ENCODE measurements at regions not wholly inside any gene's neighbourhood (a gene's known extent, or its start where the extent isn't known, plus 50 kb on each side); places are given as distances from the start of the nearest gene placed in this dataset.

GRCh38 chr1:188218289-188218688 lies 1389.5 kb downstream of the PLA2G4A start:
- Histone ChIP-seq H4K20me1 (ENCODE audit: insufficient read depth) (no peaks in the 10 kb centered on the region), H3K4me1 (replicated peaks; ENCODE audit: insufficient read depth) (no peaks in the 10 kb centered on the region), H3K36me3 (ENCODE audit: low read depth) (no peaks in the 10 kb centered on the region), H3K27ac (no peak overlapping the region), H3K9me2 (ENCODE audit: insufficient read depth) (no peaks in the 10 kb centered on the region), H3K4me2 (no peak overlapping the region), H2AFZ (no peak overlapping the region), H3K9me3 (ENCODE audit: insufficient read depth, low read depth) (no peaks in the 10 kb centered on the region), H3K4me3 (no peak overlapping the region), H3K79me2 (ENCODE audit: low read depth) (no peaks in the 10 kb centered on the region), H3F3A (ENCODE audit: insufficient read depth, low read depth) (no peaks in the 10 kb centered on the region), H3K27me3 (ENCODE audit: insufficient read depth, low read depth) (no peaks in the 10 kb centered on the region)
- TF ChIP-seq CTCF (conservative IDR thresholded peaks at IDR 0.05) (no peak), EZH2 (IDR thresholded peaks at IDR 0.05; ENCODE audit: low read depth) (no peak)
- CTCF ChIA-PET = no interaction called here
- POLR2A ChIA-PET (ENCODE audit: unreplicated experiment) = no interaction called here
- DNase-seq = no peak
- BruUV-seq (replicated peaks) = no TSS peak
- intact Hi-C loops (cut with micrococcal nuclease; ENCODE audit: unreplicated experiment) = no loop called here

DNA sequence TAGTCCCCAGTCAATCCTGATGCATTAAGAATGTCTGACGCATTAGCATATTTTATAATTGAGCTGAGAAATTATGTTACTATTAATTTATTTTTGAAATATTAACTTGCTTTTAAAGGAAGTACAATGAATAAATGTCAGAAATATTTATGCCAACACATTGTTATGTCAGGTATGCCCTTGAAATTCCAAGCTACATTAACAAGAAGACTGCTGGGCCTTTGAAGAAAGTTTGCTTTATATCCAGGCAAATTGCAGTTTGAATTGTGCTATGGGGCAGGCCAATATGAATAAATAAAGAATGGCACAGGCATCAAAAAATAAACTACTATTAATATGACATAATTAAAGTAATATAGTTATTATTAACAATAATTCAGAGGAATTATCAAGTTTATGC lies 1391.3 kb downstream of the PLA2G4A start:
- no TSS peak for BruUV-seq (replicated peaks)
- no peak for DNase-seq
- Histone ChIP-seq H3K4me2 (no peak overlapping the region), H2AFZ (no peak overlapping the region), H3K27ac (no peak overlapping the region), H3K79me2 (ENCODE audit: low read depth) (no peaks in the 10 kb centered on the region), H3K36me3 (ENCODE audit: low read depth) (no peaks in the 10 kb centered on the region), H3K9me3 (ENCODE audit: insufficient read depth, low read depth) (no peaks in the 10 kb centered on the region), H3K27me3 (ENCODE audit: insufficient read depth, low read depth) (no peaks in the 10 kb centered on the region), H3K9me2 (ENCODE audit: insufficient read depth) (no peaks in the 10 kb centered on the region; the same call in 1 of the 2 replicates), H4K20me1 (ENCODE audit: insufficient read depth) (no peaks in the 10 kb centered on the region), H3F3A (ENCODE audit: insufficient read depth, low read depth) (no peaks in the 10 kb centered on the region), H3K4me3 (no peak overlapping the region), H3K4me1 (replicated peaks; ENCODE audit: insufficient read depth) (no peaks in the 10 kb centered on the region)
- TF ChIP-seq EZH2 (IDR thresholded peaks at IDR 0.05; ENCODE audit: low read depth) (no peak), CTCF (conservative IDR thresholded peaks at IDR 0.05) (no peak)
- intact Hi-C loops (cut with micrococcal nuclease; ENCODE audit: unreplicated experiment) = no loop called here
- ChIA-PET CTCF (no interaction called here), POLR2A (ENCODE audit: unreplicated experiment) (no interaction called here)

- intact Hi-C loops (cut with micrococcal nuclease; ENCODE audit: unreplicated experiment) = no loop called here
- POLR2A ChIA-PET (ENCODE audit: unreplicated experiment) = interaction anchor here (0.7 kb wide), 1 partner anchor 446 kb away, joined by 3 read pairs; no protein-coding TSS in a partner anchor
Observed at GRCh38 chr1:188224263-188224662, 1395.5 kb downstream of the PLA2G4A start.

More at GRCh38 chr1:188224263-188224662, 1395.5 kb downstream of the PLA2G4A start:
- Histone ChIP-seq H3K9me2 (ENCODE audit: insufficient read depth) (no peaks in the 10 kb centered on the region; the same call in 1 of the 2 replicates), H3K4me3 (no peak overlapping the region), H3K4me2 (no peak overlapping the region), H3K27me3 (ENCODE audit: insufficient read depth, low read depth) (no peaks in the 10 kb centered on the region), H3K27ac (no peak overlapping the region), H4K20me1 (ENCODE audit: insufficient read depth) (no peaks in the 10 kb centered on the region), H3K9me3 (ENCODE audit: insufficient read depth, low read depth) (no peaks in the 10 kb centered on the region), H3F3A (ENCODE audit: insufficient read depth, low read depth) (no peaks in the 10 kb centered on the region), H2AFZ (no peak overlapping the region), H3K4me1 (replicated peaks; ENCODE audit: insufficient read depth) (no peaks in the 10 kb centered on the region), H3K79me2 (ENCODE audit: low read depth) (no peaks in the 10 kb centered on the region), H3K36me3 (ENCODE audit: low read depth) (no peaks in the 10 kb centered on the region)
- CTCF ChIA-PET = no interaction called here
- no TSS peak for BruUV-seq (replicated peaks)
- DNase-seq = no peak
- TF ChIP-seq CTCF (conservative IDR thresholded peaks at IDR 0.05) = no peak
- no peak for TF ChIP-seq EZH2 (IDR thresholded peaks at IDR 0.05; ENCODE audit: low read depth)

Data from PC-9 (cell line).